Neural progenitor cell (in vitro differentiated cells): ENCODE measurements at regions not wholly inside any gene's neighbourhood (a gene's known extent, or its start where the extent isn't known, plus 50 kb on each side); places are given as distances from the start of the nearest gene placed in this dataset.
"Not testable (repeated sequence)": the region's sequence is repeated elsewhere in the genome, so short reads cannot be mapped to it uniquely, and the experiment has no call there.

Experiments
- DNase-seq: peaks from one replicate; pipeline ENCODE4 v3.0.0-alpha.2; 2016; ENCODE audit warnings: low spot score
- H2AFZ ChIP-seq: fragments of 200-600 bp; sonication (generic); replicated peaks from 2 replicates; pipeline ENCODE4 v1.6.1; 2016; ENCODE audit warnings: antibody characterized with exemption
- H3F3A ChIP-seq: fragments of 200-600 bp; sonication (generic); 2 replicates; pipeline ENCODE4 v1.6.1; 2016; ENCODE audit warnings: antibody characterized with exemption, low read depth
- H3K27ac ChIP-seq: fragments of 200-600 bp; sonication (generic); 2 replicates; pipeline ENCODE4 v1.5.1; 2016; ENCODE audit warnings: mild to moderate bottlenecking
- H3K27me3 ChIP-seq: fragments of 200-600 bp; sonication (generic); 2 replicates; pipeline ENCODE4 v1.6.1; 2016; ENCODE audit warnings: mild to moderate bottlenecking, moderate library complexity
- H3K36me3 ChIP-seq: fragments of 200-600 bp; sonication (generic); 2 replicates; pipeline ENCODE4 v1.5.1; 2016
- H3K4me1 ChIP-seq: fragments of 200-600 bp; sonication (generic); 2 replicates; pipeline ENCODE4 v1.6.1; 2016; ENCODE audit warnings: mixed run types
- H3K4me2 ChIP-seq: fragments of 200-600 bp; sonication (generic); 2 replicates; pipeline ENCODE4 v1.6.1; 2016
- H3K4me3 ChIP-seq: fragments of 200-600 bp; sonication (generic); 2 replicates; pipeline ENCODE4 v1.5.1; 2016
- H3K79me2 ChIP-seq: fragments of 200-600 bp; sonication (generic); 2 replicates; pipeline ENCODE4 v1.6.1; 2016; ENCODE audit warnings: low read depth
- H3K9ac ChIP-seq: fragments of 200-600 bp; sonication (generic); 2 replicates; pipeline ENCODE4 v1.6.1; 2016
- H3K9me3 ChIP-seq: fragments of 200-600 bp; sonication (generic); 2 replicates; pipeline ENCODE4 v1.5.1; 2016; ENCODE audit warnings: low read depth
- H4K20me1 ChIP-seq: fragments of 200-600 bp; sonication (generic); 2 replicates; pipeline ENCODE4 v1.6.1; 2016; ENCODE audit warnings: low read depth
- H3K27ac Mint-ChIP-seq: 3 replicates; pipeline ENCODE4 v1.8.0; 2021; ENCODE audit warnings: mixed read lengths
- H3K27me3 Mint-ChIP-seq: 2 replicates; pipeline ENCODE4 v1.8.0; 2022; ENCODE audit warnings: low read depth, mild to moderate bottlenecking, inconsistent platforms, moderate library complexity, mixed read lengths; ENCODE audit not compliant: insufficient read depth
- H3K36me3 Mint-ChIP-seq: 3 replicates; pipeline ENCODE4 v1.8.0; 2021; ENCODE audit warnings: mixed read lengths
- H3K4me1 Mint-ChIP-seq: 3 replicates; pipeline ENCODE4 v1.8.0; 2021; ENCODE audit warnings: mixed read lengths
- H3K4me3 Mint-ChIP-seq: 3 replicates; pipeline ENCODE4 v1.8.0; 2021; ENCODE audit warnings: mild to moderate bottlenecking, moderate library complexity, mixed read lengths
- H3K9me3 Mint-ChIP-seq: 3 replicates; pipeline ENCODE4 v1.8.0; 2020; ENCODE audit warnings: mixed read lengths
- CTCF ChIP-seq: fragments of 200-600 bp; sonication (generic); IDR thresholded peaks from 2 replicates; pipeline ENCODE4 v1.5.1; 2017; ENCODE audit warnings: antibody characterized with exemption, mild to moderate bottlenecking
- EZH2 ChIP-seq: fragments of 200-600 bp; sonication (generic); IDR thresholded peaks from 2 replicates; pipeline ENCODE4 v1.6.1; 2017; ENCODE audit warnings: antibody characterized with exemption, mild to moderate bottlenecking, moderate library complexity
- EZH2phosphoT487 ChIP-seq: fragments of 200-600 bp; sonication (generic); IDR thresholded peaks from 2 replicates; pipeline ENCODE4 v1.6.1; 2017; ENCODE audit warnings: antibody characterized with exemption

- H3K36me3 Mint-ChIP-seq, result no peaks in the 10 kb centered on the region
- Histone ChIP-seq H3K4me2 (no peak overlapping the region), H3K27me3 (no peaks in the 10 kb centered on the region), H3F3A (peaks cover 6% of the 10 kb centered on the region), H3K27ac (no peak overlapping the region), H4K20me1 (no peaks in the 10 kb centered on the region), H3K4me1 (peaks cover 9% of the 10 kb centered on the region), H3K4me3 (no peak overlapping the region), H2AFZ (peak overlapping the region; percentile 48), H3K36me3 (no peaks in the 10 kb centered on the region), H3K9me3 (no peaks in the 10 kb centered on the region), H3K9ac (no peak overlapping the region), H3K79me2 (no peaks in the 10 kb centered on the region)
- no peak for DNase-seq
- no peaks in the 10 kb centered on the region for H3K27me3 Mint-ChIP-seq
- no peak for TF ChIP-seq CTCF
- no peak for TF ChIP-seq EZH2phosphoT487
- TF ChIP-seq EZH2, result no peak
- H3K4me1 Mint-ChIP-seq, result peaks cover 7% of the 10 kb centered on the region
- no peak overlapping the region for H3K4me3 Mint-ChIP-seq
- no peak overlapping the region for H3K27ac Mint-ChIP-seq
- H3K9me3 Mint-ChIP-seq, result no peaks in the 10 kb centered on the region
Observed at GRCh38 chr5:106080535-106080934, 1590.2 kb downstream of the EFNA5 start.

GRCh38 chr5:106076655-106077054, 1594.1 kb downstream of the EFNA5 start:
- Mint-ChIP-seq H3K27me3 (no peaks in the 10 kb centered on the region), H3K4me1 (no peaks in the 10 kb centered on the region), H3K36me3 (no peaks in the 10 kb centered on the region), H3K9me3 (no peaks in the 10 kb centered on the region), H3K4me3 (no peak overlapping the region), H3K27ac (no peak overlapping the region)
- Histone ChIP-seq H3K4me3 (no peak overlapping the region), H3K4me1 (no peaks in the 10 kb centered on the region), H3K79me2 (no peaks in the 10 kb centered on the region), H3K9ac (no peak overlapping the region), H3K27me3 (no peaks in the 10 kb centered on the region), H3K4me2 (no peak overlapping the region), H4K20me1 (no peaks in the 10 kb centered on the region), H3K9me3 (no peaks in the 10 kb centered on the region), H3K36me3 (no peaks in the 10 kb centered on the region), H3F3A (peaks cover 13% of the 10 kb centered on the region), H2AFZ (no peak overlapping the region), H3K27ac (no peak overlapping the region)
- DNase-seq, result no peak
- TF ChIP-seq EZH2 (no peak), EZH2phosphoT487 (no peak), CTCF (no peak)

- Histone ChIP-seq H3K27ac (no peak overlapping the region), H3K79me2 (no peaks in the 10 kb centered on the region), H2AFZ (no peak overlapping the region), H3K4me1 (no peaks in the 10 kb centered on the region), H3K9ac (no peak overlapping the region), H3F3A (peaks cover 13% of the 10 kb centered on the region), H4K20me1 (no peaks in the 10 kb centered on the region), H3K4me2 (no peak overlapping the region), H3K36me3 (no peaks in the 10 kb centered on the region), H3K4me3 (no peak overlapping the region), H3K27me3 (no peaks in the 10 kb centered on the region), H3K9me3 (no peaks in the 10 kb centered on the region)
- Mint-ChIP-seq H3K9me3 (peaks cover 8% of the 10 kb centered on the region), H3K4me3 (no peak overlapping the region), H3K4me1 (no peaks in the 10 kb centered on the region), H3K27me3 (no peaks in the 10 kb centered on the region), H3K36me3 (no peaks in the 10 kb centered on the region), H3K27ac (no peak overlapping the region)
- no peak for DNase-seq
- no peak for TF ChIP-seq EZH2
- no peak for TF ChIP-seq CTCF
- TF ChIP-seq EZH2phosphoT487, result no peak
Observed at GRCh38 chr5:106072208-106072607, 1598.5 kb downstream of the EFNA5 start.

- H3K4me1 ChIP-seq, result no peaks in the 10 kb centered on the region
- H3K79me2 ChIP-seq, result no peaks in the 10 kb centered on the region
- TF ChIP-seq CTCF (no peak), EZH2 (no peak), EZH2phosphoT487 (no peak)
- no peaks in the 10 kb centered on the region for H4K20me1 ChIP-seq
- no peak for DNase-seq
- no peaks in the 10 kb centered on the region for H3K36me3 ChIP-seq
- Mint-ChIP-seq H3K4me3 (no peak overlapping the region), H3K4me1 (no peaks in the 10 kb centered on the region), H3K36me3 (no peaks in the 10 kb centered on the region), H3K27me3 (peaks cover 2% of the 10 kb centered on the region), H3K27ac (no peak overlapping the region), H3K9me3 (no peaks in the 10 kb centered on the region)
- no peak overlapping the region for H2AFZ ChIP-seq
- H3K4me2 ChIP-seq, result no peak overlapping the region
- H3K27ac ChIP-seq, result no peak overlapping the region
- no peaks in the 10 kb centered on the region for H3K27me3 ChIP-seq
- H3K4me3 ChIP-seq, result no peak overlapping the region
- no peak overlapping the region for H3K9ac ChIP-seq
- H3K9me3 ChIP-seq, result no peaks in the 10 kb centered on the region
- no peaks in the 10 kb centered on the region for H3F3A ChIP-seq
Observed at GRCh38 chr5:106047341-106047740, 1623.4 kb downstream of the EFNA5 start.

- H3K9me3 Mint-ChIP-seq, H3K4me1 Mint-ChIP-seq, H3K4me3 ChIP-seq, H3K27ac ChIP-seq, H3K36me3 Mint-ChIP-seq, H3F3A ChIP-seq, H3K27ac Mint-ChIP-seq, DNase-seq, H2AFZ ChIP-seq, H3K4me3 Mint-ChIP-seq, H3K27me3 Mint-ChIP-seq, H3K4me1 ChIP-seq, H3K9ac ChIP-seq, H4K20me1 ChIP-seq, H3K36me3 ChIP-seq, H3K4me2 ChIP-seq, H3K79me2 ChIP-seq, H3K27me3 ChIP-seq, H3K9me3 ChIP-seq: not testable (repeated sequence)
Observed at GRCh38 chr5:106032069-106032468, 1638.7 kb downstream of the EFNA5 start.
